Liver (tissue), 8 donors: ENCODE measurements at regions not wholly inside any gene's neighbourhood (a gene's known extent, or its start where the extent isn't known, plus 50 kb on each side); places are given as distances from the start of the nearest gene placed in this dataset.

Experiments
- DNase-seq: peaks from one replicate; pipeline ENCODE4 v3.0.0-alpha.2; 2017; ENCODE audit warnings: low spot score
- H3K27ac ChIP-seq, 2 donors: one replicate each; pipeline ENCODE4 v1.7.0; 2013; ENCODE audit warnings: inconsistent platforms in 2 of 2, low read length in 2 of 2, control low read depth in 1 of 2, low read depth in 1 of 2, mild to moderate bottlenecking in 1 of 2
- H3K27me3 ChIP-seq, 4 donors: one replicate each; pipeline versions ENCODE4 v1.6.1 to v1.7.0; 2013; ENCODE audit warnings: low read length in 3 of 4, inconsistent platforms in 1 of 4, mild to moderate bottlenecking in 1 of 4, moderate library complexity in 1 of 4; ENCODE audit not compliant: control insufficient read depth in 4 of 4, insufficient read depth in 4 of 4
- H3K36me3 ChIP-seq, 4 donors: one replicate each; pipeline versions ENCODE4 v1.6.1 to v1.7.0; 2013; ENCODE audit warnings: low read length in 3 of 4, mild to moderate bottlenecking in 3 of 4, low read depth in 1 of 4, moderate library complexity in 1 of 4; ENCODE audit not compliant: control insufficient read depth in 4 of 4, insufficient read depth in 3 of 4
- H3K4me1 ChIP-seq, 4 donors: one replicate each; pipeline versions ENCODE4 v1.6.1 to v1.7.0; 2013; ENCODE audit warnings: low read length in 3 of 4, mild to moderate bottlenecking in 3 of 4, moderate library complexity in 1 of 4; ENCODE audit not compliant: control insufficient read depth in 4 of 4, insufficient read depth in 4 of 4
- H3K4me3 ChIP-seq, 3 donors: one replicate each; pipeline versions ENCODE4 v1.6.1 to v1.7.0; 2013; ENCODE audit warnings: low read length in 3 of 3, control low read depth in 1 of 3, low read depth in 1 of 3, mild to moderate bottlenecking in 1 of 3
- H3K9ac ChIP-seq, 2 donors: one replicate each; pipeline ENCODE4 v1.7.0; 2013; ENCODE audit warnings: low read length in 2 of 2, mild to moderate bottlenecking in 2 of 2, moderate library complexity in 2 of 2, control low read depth in 1 of 2, low read depth in 1 of 2
- H3K9me3 ChIP-seq, 4 donors: one replicate each; pipeline versions ENCODE4 v1.6.1 to v1.7.0; 2013; ENCODE audit warnings: low read length in 3 of 4; ENCODE audit not compliant: control insufficient read depth in 4 of 4
- ATF3 ChIP-seq: IDR thresholded peaks from 2 replicates; pipeline ENCODE4 v1.6.1; 2016; ENCODE audit warnings: antibody characterized with exemption
- CTCF ChIP-seq: fragments of 150-350 bp; IDR thresholded peaks from 2 replicates; pipeline ENCODE4 v1.5.1; 2017; ENCODE audit warnings: improper control_type of control experiment, low read depth, low read length; ENCODE audit not compliant: missing input control
- EGR1 ChIP-seq, 2 donors: IDR thresholded peaks; 2 replicates each; pipeline ENCODE4 v1.6.1; 2016 to 2018; ENCODE audit warnings: antibody characterized with exemption in 2 of 2, low read depth in 2 of 2
- FOXA1 ChIP-seq: IDR thresholded peaks from 2 replicates; pipeline ENCODE4 v1.6.1; 2016; ENCODE audit warnings: antibody characterized with exemption
- FOXA2 ChIP-seq: IDR thresholded peaks from 2 replicates; pipeline ENCODE4 v1.6.1; 2016; ENCODE audit warnings: antibody characterized with exemption
- GABPA ChIP-seq, 2 donors: IDR thresholded peaks in 1 of 2; conservative IDR thresholded peaks in 1 of 2; 2 replicates each; pipeline ENCODE4 v1.6.1; 2016; ENCODE audit warnings: antibody characterized with exemption in 2 of 2, mild to moderate bottlenecking in 1 of 2, moderate library complexity in 1 of 2
- HNF4A ChIP-seq, 2 donors: conservative IDR thresholded peaks; 2 replicates each; pipeline ENCODE4 v1.6.1; 2016; ENCODE audit warnings: antibody characterized with exemption in 2 of 2, mild to moderate bottlenecking in 2 of 2
- HNF4G ChIP-seq: IDR thresholded peaks from 2 replicates; pipeline ENCODE4 v1.6.1; 2016; ENCODE audit warnings: antibody characterized with exemption
- JUND ChIP-seq, 2 donors: IDR thresholded peaks; 2 replicates each; pipeline ENCODE4 v1.6.1; 2016; ENCODE audit warnings: antibody characterized with exemption in 2 of 2
- MAX ChIP-seq: IDR thresholded peaks from 2 replicates; pipeline ENCODE4 v1.6.1; 2016; ENCODE audit warnings: antibody characterized with exemption
- NR2F2 ChIP-seq: IDR thresholded peaks from 2 replicates; pipeline ENCODE4 v1.6.1; 2016; ENCODE audit warnings: antibody characterized with exemption
- RAD21 ChIP-seq, 2 donors: IDR thresholded peaks; 2 replicates each; pipeline ENCODE4 v1.6.1; 2016; ENCODE audit warnings: antibody characterized with exemption in 2 of 2, mild to moderate bottlenecking in 2 of 2
- REST ChIP-seq: IDR thresholded peaks from 2 replicates; pipeline ENCODE4 v1.6.1; 2016; ENCODE audit warnings: antibody characterized with exemption, mild to moderate bottlenecking
- RXRA ChIP-seq, 2 donors: IDR thresholded peaks; 2 replicates each; pipeline ENCODE4 v1.6.1; 2017 to 2018; ENCODE audit warnings: antibody characterized with exemption in 2 of 2, mild to moderate bottlenecking in 1 of 2
- SP1 ChIP-seq: IDR thresholded peaks from 2 replicates; pipeline ENCODE4 v1.6.1; 2018; ENCODE audit warnings: antibody characterized with exemption, mild to moderate bottlenecking
- TAF1 ChIP-seq: conservative IDR thresholded peaks from 2 replicates; pipeline ENCODE4 v1.6.1; 2016; ENCODE audit warnings: antibody characterized with exemption, mild to moderate bottlenecking
- YY1 ChIP-seq: IDR thresholded peaks from 2 replicates; pipeline ENCODE4 v1.6.1; 2016; ENCODE audit warnings: antibody characterized with exemption, mild to moderate bottlenecking
- ZBTB33 ChIP-seq: IDR thresholded peaks from 2 replicates; pipeline ENCODE4 v1.6.1; 2016; ENCODE audit warnings: antibody characterized with exemption
- WGBS: extraction: QIAGEN DNeasy Blood & Tissue Kit; methylation state at CpG from one replicate; pipeline ENCODE4 v1.1.7; 2013; 5-methylcytosine and 5-hydroxymethylcytosine counted together
- donor health status: healthy.
- donor health status: healthy.
- donor health status: healthy.
- donor health status: healthy.
- donor health status: healthy.

- Histone ChIP-seq H3K9ac (no peak overlapping the region), H3K36me3 (no peaks in the 10 kb centered on the region), H3K4me3 (no peak overlapping the region), H3K27ac (no peak overlapping the region), H3K9me3 (no peaks in the 10 kb centered on the region), H3K27me3 (no peaks in the 10 kb centered on the region), H3K4me1 (peaks cover 0 to 2% (median 0%) of the 10 kb centered on the region in 4 donors)
- no peak for DNase-seq
- WGBS, result 90% methylated on average over 6 of the region's 6 CpGs
- TF ChIP-seq ATF3, result no peak
- no peak for TF ChIP-seq NR2F2
- no peak for TF ChIP-seq YY1
- TF ChIP-seq TAF1, result no peak
- TF ChIP-seq HNF4G, result no peak
- TF ChIP-seq REST, result no peak
- TF ChIP-seq MAX, result no peak
- no peak for TF ChIP-seq FOXA2
- no peak for TF ChIP-seq RXRA (IDR thresholded peaks at IDR 0.05)
- no peak for TF ChIP-seq SP1
- no peak for TF ChIP-seq CTCF
- no peak for TF ChIP-seq RAD21 (IDR thresholded peaks at IDR 0.05)
- TF ChIP-seq JUND (IDR thresholded peaks at IDR 0.05), result no peak
- no peak for TF ChIP-seq HNF4A (conservative IDR thresholded peaks at IDR 0.05)
- no peak for TF ChIP-seq FOXA1
These were observed 230.1 kb upstream of the NAV2 start for GRCh38 chr11:19482319-19483100.

- DNase-seq, result no peak
- Histone ChIP-seq H3K9ac (no peak overlapping the region), H3K27me3 (no peaks in the 10 kb centered on the region), H3K36me3 (no peaks in the 10 kb centered on the region), H3K9me3 (no peaks in the 10 kb centered on the region), H3K4me3 (no peak overlapping the region), H3K27ac (no peak overlapping the region), H3K4me1 (peaks cover 0 to 5% (median 2%) of the 10 kb centered on the region in 4 donors)
- WGBS, result 92% methylated on average over 2 of the region's 2 CpGs
- TF ChIP-seq RAD21 (IDR thresholded peaks at IDR 0.05) (no peak), NR2F2 (no peak), FOXA2 (no peak), YY1 (no peak), JUND (IDR thresholded peaks at IDR 0.05) (no peak), CTCF (no peak), RXRA (IDR thresholded peaks at IDR 0.05) (no peak), GABPA (IDR thresholded peaks at IDR 0.05 in 1 of 2, conservative IDR thresholded peaks at IDR 0.05 in 1 of 2) (no peak), ATF3 (no peak), HNF4G (no peak), HNF4A (conservative IDR thresholded peaks at IDR 0.05) (no peak), MAX (no peak), EGR1 (IDR thresholded peaks at IDR 0.05; ENCODE audit: low read depth in 2 of 2) (no peak), TAF1 (no peak), FOXA1 (no peak), ZBTB33 (no peak)
These were observed 232.1 kb upstream of the NAV2 start for GRCh38 chr11:19480540-19480939.
